GM12878 (cell line): ENCODE measurements at regions not wholly inside any gene's neighbourhood (a gene's known extent, or its start where the extent isn't known, plus 50 kb on each side); places are given as distances from the start of the nearest gene placed in this dataset.
A peak's percentile ranks its signal among the peaks of the same experiment; 100 is the strongest.

Experiments used
- CTCF ChIP-seq, 3 experiments: IDR thresholded peaks in 2 of 3; conservative IDR thresholded peaks in 1 of 3; 2 replicates each; pipeline ENCODE4 v1.5.1; 2011; ENCODE audit warnings: low read depth in 3 of 3, low read length in 3 of 3, mild to moderate bottlenecking in 3 of 3, control low read depth in 2 of 3, moderate library complexity in 2 of 3, inconsistent platforms in 1 of 3, mixed read lengths in 1 of 3; ENCODE audit not compliant: control insufficient read depth in 2 of 3, insufficient read depth in 1 of 3; ENCODE audit errors: extremely low read depth in 1 of 3
- ETV6 ChIP-seq, 2 experiments: fragments of 450-650 bp in 1 of 2; IDR thresholded peaks in 1 of 2; conservative IDR thresholded peaks in 1 of 2; 2 replicates each; pipeline ENCODE4 v1.6.1; 2014; ENCODE audit warnings: antibody characterized with exemption in 1 of 2, borderline replicate concordance in 1 of 2, low read depth in 1 of 2, mild to moderate bottlenecking in 1 of 2, moderate library complexity in 1 of 2
- POLR2A ChIP-seq: IDR thresholded peaks from 2 replicates; pipeline ENCODE4 v1.6.1; 2011; ENCODE audit warnings: low read depth, mild to moderate bottlenecking, low read length
- POLR2AphosphoS5 ChIP-seq: IDR thresholded peaks from 2 replicates; pipeline ENCODE4 v1.6.1; 2011; ENCODE audit warnings: mild to moderate bottlenecking, low read length, inconsistent platforms

DNA sequence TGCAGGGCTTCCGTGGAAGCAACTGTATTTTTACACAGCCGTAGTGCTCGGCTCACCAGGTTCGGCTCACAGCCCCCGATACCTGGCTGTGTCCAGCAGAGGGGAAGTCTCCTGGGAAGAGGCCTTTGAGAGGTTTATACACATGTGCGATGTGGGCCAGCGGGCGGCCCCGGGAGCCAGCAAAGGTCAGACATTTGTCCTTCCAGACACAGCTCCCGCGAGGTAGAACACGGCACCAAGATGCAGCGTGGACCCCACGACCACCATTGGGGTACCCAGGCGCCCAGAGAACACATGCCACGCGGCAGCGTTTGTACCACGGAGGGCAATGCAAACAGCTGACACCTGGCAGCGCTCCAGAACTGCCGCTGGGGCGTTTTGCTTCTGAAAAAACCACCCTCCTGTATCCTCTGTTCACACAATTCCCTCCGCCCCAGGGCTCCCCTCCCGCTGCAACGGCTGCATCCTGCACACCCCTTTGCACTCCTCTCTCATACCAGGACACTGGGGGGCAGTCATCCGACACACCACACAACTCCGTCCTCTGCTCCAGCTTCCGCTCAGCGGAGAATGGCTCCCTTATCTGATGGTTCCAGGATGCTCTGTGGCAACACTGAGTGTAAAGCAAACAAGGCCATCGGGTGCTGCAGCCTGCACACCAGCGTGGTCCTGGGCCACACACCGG, 235.3 kb downstream of the SYK start:
- TF ChIP-seq ETV6 (conservative IDR thresholded peaks at IDR 0.05 in 1 of 2, IDR thresholded peaks at IDR 0.05 in 1 of 2; ENCODE audit: borderline replicate concordance in 1 of 2, low read depth in 1 of 2) (no peak), POLR2A (no peak), CTCF (IDR thresholded peaks at IDR 0.05 in 2 of 3, conservative IDR thresholded peaks at IDR 0.05 in 1 of 3; ENCODE audit: control insufficient read depth in 2 of 3, extremely low read depth in 1 of 3, insufficient read depth in 1 of 3, low read depth in 3 of 3, low read length in 3 of 3) (peak in 2 of 3 experiments; percentile 25 to 41; a peak in 3 of 6 replicates), POLR2AphosphoS5 (no peak)
